ENCODE measurements at regions not wholly inside any gene's neighbourhood (a gene's known extent, or its start where the extent isn't known, plus 50 kb on each side); places are given as distances from the start of the nearest gene placed in this dataset.

DNA sequence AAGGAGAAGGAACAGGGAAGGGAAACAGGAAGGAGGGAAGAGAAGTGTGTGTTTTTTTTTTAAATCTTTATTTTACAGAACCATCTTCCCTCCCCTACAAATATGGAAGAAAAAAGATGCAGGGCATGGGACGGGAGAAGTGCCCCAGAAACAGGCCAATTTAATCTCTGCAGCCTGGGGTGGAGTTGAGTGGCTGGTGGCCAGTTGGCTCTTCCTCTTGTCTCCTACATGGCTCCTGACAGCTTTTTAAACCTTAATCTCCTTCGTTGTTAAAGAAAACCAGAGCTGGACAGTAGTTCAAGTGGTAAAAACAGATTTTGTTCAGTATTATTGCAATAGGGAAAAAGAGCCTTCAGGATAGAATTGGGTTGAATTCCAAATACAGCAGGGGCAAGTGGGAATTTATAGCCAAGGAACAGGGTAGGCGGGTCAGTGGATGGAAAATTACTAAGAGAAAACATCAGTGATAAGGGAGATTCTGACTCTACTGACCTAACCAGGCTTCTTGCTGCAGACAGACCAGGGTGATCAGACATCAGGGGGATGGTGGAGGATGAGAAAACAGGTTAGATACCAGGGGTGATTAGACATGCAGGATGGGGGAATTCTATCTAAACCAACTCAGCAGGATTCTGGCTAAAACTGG lies 125.1 kb upstream of the CLINT1 start:
- Histone ChIP-seq H3K27me3 (ENCODE audit: control insufficient read depth in 3 of 3, insufficient read depth in 3 of 3, low read length in 2 of 3) (no peaks in the 10 kb centered on the region), H3K36me3 (ENCODE audit: control insufficient read depth in 4 of 4, insufficient read depth in 4 of 4, low read length in 4 of 4) (no peaks in the 10 kb centered on the region), H3K4me3 (no peak overlapping the region), H3K9me3 (ENCODE audit: control insufficient read depth in 4 of 4, insufficient read depth in 3 of 4, low read length in 3 of 4) (no peaks in the 10 kb centered on the region), H3K27ac (ENCODE audit: low read depth in 1 of 2, low read length in 1 of 2) (no peak overlapping the region), H3K9ac (ENCODE audit: insufficient read depth in 1 of 2, low read length in 2 of 2) (no peak overlapping the region), H3K4me1 (ENCODE audit: control insufficient read depth in 5 of 5, insufficient read depth in 5 of 5, low read length in 5 of 5) (no peaks in the 10 kb centered on the region)
- 53 to 72% methylated on average over 3 of the region's 3 CpGs for WGBS, 2 donors
- no peak for DNase-seq
- ATAC-seq (ENCODE audit: insufficient read depth, low FRiP score) = no peak
- TF ChIP-seq, protein P1, sequence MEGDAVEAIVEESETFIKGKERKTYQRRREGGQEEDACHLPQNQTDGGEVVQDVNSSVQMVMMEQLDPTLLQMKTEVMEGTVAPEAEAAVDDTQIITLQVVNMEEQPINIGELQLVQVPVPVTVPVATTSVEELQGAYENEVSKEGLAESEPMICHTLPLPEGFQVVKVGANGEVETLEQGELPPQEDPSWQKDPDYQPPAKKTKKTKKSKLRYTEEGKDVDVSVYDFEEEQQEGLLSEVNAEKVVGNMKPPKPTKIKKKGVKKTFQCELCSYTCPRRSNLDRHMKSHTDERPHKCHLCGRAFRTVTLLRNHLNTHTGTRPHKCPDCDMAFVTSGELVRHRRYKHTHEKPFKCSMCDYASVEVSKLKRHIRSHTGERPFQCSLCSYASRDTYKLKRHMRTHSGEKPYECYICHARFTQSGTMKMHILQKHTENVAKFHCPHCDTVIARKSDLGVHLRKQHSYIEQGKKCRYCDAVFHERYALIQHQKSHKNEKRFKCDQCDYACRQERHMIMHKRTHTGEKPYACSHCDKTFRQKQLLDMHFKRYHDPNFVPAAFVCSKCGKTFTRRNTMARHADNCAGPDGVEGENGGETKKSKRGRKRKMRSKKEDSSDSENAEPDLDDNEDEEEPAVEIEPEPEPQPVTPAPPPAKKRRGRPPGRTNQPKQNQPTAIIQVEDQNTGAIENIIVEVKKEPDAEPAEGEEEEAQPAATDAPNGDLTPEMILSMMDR (IDR thresholded peaks at IDR 0.05; ENCODE audit: control extremely low read depth, extremely low read depth) = no peak

DNA sequence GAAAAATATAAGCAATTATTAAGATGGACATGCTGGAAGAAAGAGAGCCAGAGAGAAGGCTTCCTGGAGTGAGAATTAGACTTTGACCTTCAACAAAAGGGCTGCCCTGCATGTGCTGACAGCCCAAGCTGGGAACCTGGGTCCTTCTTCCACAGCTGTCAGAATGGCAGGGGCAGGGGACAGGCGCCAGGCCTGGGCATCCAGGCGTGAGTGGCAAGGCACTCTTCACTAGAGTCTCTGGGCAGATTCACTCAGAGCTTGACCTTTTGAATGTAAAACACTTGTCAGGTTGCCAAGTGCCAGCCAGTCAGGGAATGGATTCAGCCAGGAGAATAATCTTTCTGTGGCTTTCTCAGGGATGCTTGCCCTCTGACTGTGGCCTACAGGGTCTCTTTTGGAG lies 119.1 kb upstream of the CLINT1 start:
- H3K9ac ChIP-seq (ENCODE audit: insufficient read depth in 1 of 2, low read length in 2 of 2) = no peak overlapping the region
- DNase-seq (no peak), ATAC-seq (ENCODE audit: insufficient read depth, low FRiP score) (no peak)
- no peak overlapping the region for H3K4me3 ChIP-seq
- WGBS, 2 donors = 87 to 97% methylated on average over 2 of the region's 2 CpGs
- H3K27ac ChIP-seq (ENCODE audit: low read depth in 1 of 2, low read length in 1 of 2) = no peak overlapping the region
- H3K4me1 ChIP-seq (ENCODE audit: control insufficient read depth in 5 of 5, insufficient read depth in 5 of 5, low read length in 5 of 5) = no peaks in the 10 kb centered on the region
- no peaks in the 10 kb centered on the region for H3K9me3 ChIP-seq (ENCODE audit: control insufficient read depth in 4 of 4, insufficient read depth in 3 of 4, low read length in 3 of 4)
- TF ChIP-seq, protein P1 (IDR thresholded peaks at IDR 0.05; ENCODE audit: control extremely low read depth, extremely low read depth) = no peak
- no peaks in the 10 kb centered on the region for H3K36me3 ChIP-seq (ENCODE audit: control insufficient read depth in 4 of 4, insufficient read depth in 4 of 4, low read length in 4 of 4)
- no peaks in the 10 kb centered on the region for H3K27me3 ChIP-seq (ENCODE audit: control insufficient read depth in 3 of 3, insufficient read depth in 3 of 3, low read length in 2 of 3)

DNA sequence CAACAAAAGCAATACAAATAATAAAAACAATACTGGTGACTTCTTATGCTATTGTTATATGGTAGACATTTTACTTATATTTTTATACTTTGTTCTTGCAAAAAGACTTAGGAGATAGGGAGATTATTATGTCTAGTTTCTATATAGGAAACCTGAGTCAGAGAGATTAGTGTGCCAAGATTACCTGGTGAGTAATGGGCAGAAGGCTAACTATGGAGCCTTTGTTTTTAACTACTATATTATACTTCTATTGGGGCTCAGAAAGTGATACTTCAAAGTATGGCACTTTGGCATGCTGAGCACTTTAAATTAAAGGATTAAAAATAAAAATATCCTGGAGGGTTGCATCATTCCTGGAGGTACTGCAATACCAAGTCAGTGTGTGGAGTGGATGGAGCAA lies 117.5 kb upstream of the CLINT1 start:
- TF ChIP-seq, protein P1 (IDR thresholded peaks at IDR 0.05; ENCODE audit: control extremely low read depth, extremely low read depth) = no peak
- H3K9ac ChIP-seq (ENCODE audit: insufficient read depth in 1 of 2, low read length in 2 of 2) = no peak overlapping the region
- DNase-seq = no peak

DNA sequence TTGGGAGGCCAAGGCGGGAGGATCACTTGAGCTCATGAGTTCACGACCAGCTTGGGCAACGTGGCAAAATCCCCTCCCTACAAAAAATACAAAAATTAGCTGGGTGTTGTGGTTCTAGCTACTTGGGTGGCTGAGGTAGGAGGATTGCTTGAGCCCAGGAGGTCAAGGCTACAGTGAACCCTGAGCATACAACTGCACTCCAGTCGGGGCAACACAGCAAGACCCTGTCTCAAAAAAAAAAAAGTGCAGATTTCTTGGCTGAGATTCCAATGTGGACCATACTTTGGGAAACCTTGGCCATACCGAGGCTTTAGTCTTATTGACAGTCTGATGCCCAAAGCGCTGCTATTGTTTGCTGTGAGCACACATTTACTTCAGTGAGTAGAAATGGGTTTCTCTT lies 113.6 kb upstream of the CLINT1 start:
- peaks cover 0 to 6% (median 0%) of the 10 kb centered on the region in 5 donors for H3K4me1 ChIP-seq (ENCODE audit: control insufficient read depth in 5 of 5, insufficient read depth in 5 of 5, low read length in 5 of 5)
- no peaks in the 10 kb centered on the region for H3K27me3 ChIP-seq (ENCODE audit: control insufficient read depth in 3 of 3, insufficient read depth in 3 of 3, low read length in 2 of 3)
- H3K9ac ChIP-seq (ENCODE audit: insufficient read depth in 1 of 2, low read length in 2 of 2) = no peak overlapping the region
- ATAC-seq (ENCODE audit: insufficient read depth, low FRiP score) (no peak), DNase-seq (no peak)
- TF ChIP-seq, protein P1 (IDR thresholded peaks at IDR 0.05; ENCODE audit: control extremely low read depth, extremely low read depth) = no peak
- H3K36me3 ChIP-seq (ENCODE audit: control insufficient read depth in 4 of 4, insufficient read depth in 4 of 4, low read length in 4 of 4) = no peaks in the 10 kb centered on the region
- H3K27ac ChIP-seq (ENCODE audit: low read depth in 1 of 2, low read length in 1 of 2) = no peak overlapping the region
- no peaks in the 10 kb centered on the region for H3K9me3 ChIP-seq (ENCODE audit: control insufficient read depth in 4 of 4, insufficient read depth in 3 of 4, low read length in 3 of 4)
- no peak overlapping the region for H3K4me3 ChIP-seq
- 93 to 97% methylated on average over 6 of the region's 6 CpGs for WGBS, 2 donors

More for the DNA sequence above, 117.5 kb upstream of the CLINT1 start:
- H3K27ac ChIP-seq (ENCODE audit: low read depth in 1 of 2, low read length in 1 of 2) = no peak overlapping the region
- H3K27me3 ChIP-seq (ENCODE audit: control insufficient read depth in 3 of 3, insufficient read depth in 3 of 3, low read length in 2 of 3) = no peaks in the 10 kb centered on the region
- no peak overlapping the region for H3K4me3 ChIP-seq
- no peaks in the 10 kb centered on the region for H3K36me3 ChIP-seq (ENCODE audit: control insufficient read depth in 4 of 4, insufficient read depth in 4 of 4, low read length in 4 of 4)
- no peak for ATAC-seq (ENCODE audit: insufficient read depth, low FRiP score)
- H3K4me1 ChIP-seq (ENCODE audit: control insufficient read depth in 5 of 5, insufficient read depth in 5 of 5, low read length in 5 of 5) = peaks cover 0 to 6% (median 0%) of the 10 kb centered on the region in 5 donors
- H3K9me3 ChIP-seq (ENCODE audit: control insufficient read depth in 4 of 4, insufficient read depth in 3 of 4, low read length in 3 of 4) = no peaks in the 10 kb centered on the region

Measured in lung (tissue), 11 donors.